Stomach (tissue), 4 donors: ENCODE measurements at regions not wholly inside any gene's neighbourhood (a gene's known extent, or its start where the extent isn't known, plus 50 kb on each side); places are given as distances from the start of the nearest gene placed in this dataset.

ENCODE experiments used
- POLR2A ChIP-seq, 4 donors: fragments of 450-650 bp; IDR thresholded peaks; one replicate each; pipeline ENCODE4 v1.6.1; 2016; ENCODE audit warnings: antibody characterized with exemption in 4 of 4, control low read depth in 2 of 4, mild to moderate bottlenecking in 1 of 4, moderate library complexity in 1 of 4
- POLR2AphosphoS5 ChIP-seq, 3 donors: sonication (generic); formaldehyde crosslinking; IDR thresholded peaks; one replicate each; pipeline ENCODE4 v1.6.1; 2016; ENCODE audit warnings: antibody characterized with exemption in 3 of 3

DNA sequence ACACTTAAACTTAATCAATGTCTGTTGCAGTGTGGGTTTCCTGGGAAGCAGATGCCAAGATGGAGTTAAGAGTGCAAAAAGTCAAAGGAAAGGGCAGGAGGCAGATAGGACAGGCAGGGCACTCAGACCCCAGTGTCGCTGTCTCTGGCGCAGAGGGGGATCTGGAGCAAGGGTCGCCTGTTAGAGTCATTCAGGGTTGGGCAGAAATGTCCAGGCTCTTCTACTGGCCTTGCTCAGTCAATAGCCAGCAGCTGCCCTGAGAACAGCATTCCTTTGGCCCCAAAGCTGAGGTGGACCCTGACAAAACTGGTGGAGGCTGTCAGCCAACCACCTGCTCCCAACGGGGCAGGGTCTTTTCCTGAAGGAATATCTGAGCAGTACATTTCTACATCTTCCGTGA, 97.1 kb upstream of the SLC66A3 start:
- TF ChIP-seq POLR2AphosphoS5 (IDR thresholded peaks at IDR 0.05): no peak
- no peak for TF ChIP-seq POLR2A (IDR thresholded peaks at IDR 0.05)
